SW480 (cell line): ENCODE measurements at regions not wholly inside any gene's neighbourhood (a gene's known extent, or its start where the extent isn't known, plus 50 kb on each side); places are given as distances from the start of the nearest gene placed in this dataset.

Source experiments
- DNase-seq: peaks from one replicate; pipeline ENCODE4 v3.0.0-alpha.2; 2016; ENCODE audit warnings: low spot score

DNA sequence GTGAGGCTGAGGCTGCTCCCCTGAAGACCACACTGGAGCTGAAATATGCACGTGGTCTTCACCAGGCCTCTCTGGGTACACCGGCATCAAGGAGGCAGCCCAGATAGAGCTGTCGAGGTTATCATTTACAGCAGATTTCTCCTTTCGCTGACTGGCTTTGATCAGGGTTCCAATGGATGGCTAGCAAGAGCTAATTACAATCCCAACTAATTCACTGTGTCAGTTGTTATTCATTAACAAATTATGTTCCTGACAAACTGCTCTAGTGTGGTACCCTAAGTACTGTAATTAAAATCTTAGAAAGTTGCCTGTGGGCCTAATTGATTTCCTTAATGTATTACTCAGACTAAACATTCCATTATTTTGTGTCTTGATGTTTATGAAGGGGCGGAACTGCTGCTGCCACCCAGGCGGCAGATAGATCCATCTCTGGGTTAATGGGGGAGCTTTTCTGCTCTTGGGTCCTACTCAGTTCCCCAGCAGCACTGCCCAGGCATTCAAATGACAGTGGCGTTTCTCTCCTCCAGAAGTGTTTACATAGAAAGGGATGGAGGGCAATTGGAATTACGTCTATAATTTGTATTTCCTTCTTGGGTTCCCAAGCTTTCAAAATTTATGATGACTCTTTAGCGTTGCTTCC is 71.7 kb upstream of the RAD23B start:
- DNase-seq: no peak

DNA sequence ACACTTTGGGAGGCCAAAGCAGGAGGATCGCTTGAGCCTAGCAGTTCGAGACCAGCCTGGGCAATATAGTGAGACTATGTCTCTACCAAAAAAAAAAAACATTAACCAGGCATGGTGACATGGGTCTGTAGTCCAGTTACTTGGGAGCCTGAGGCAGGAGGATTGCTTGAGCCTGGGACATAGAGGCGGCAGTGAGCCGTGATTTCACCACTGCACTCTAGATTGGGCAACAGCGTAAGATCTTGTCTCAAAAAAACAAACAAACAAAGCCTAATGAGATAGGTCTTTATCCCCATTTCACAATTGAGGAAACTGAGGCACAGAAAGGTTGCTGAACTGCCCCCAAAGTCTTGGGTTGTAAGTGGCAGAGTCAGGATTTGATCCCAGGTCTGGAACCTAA is 70.5 kb upstream of the RAD23B start:
- no peak for DNase-seq

DNA sequence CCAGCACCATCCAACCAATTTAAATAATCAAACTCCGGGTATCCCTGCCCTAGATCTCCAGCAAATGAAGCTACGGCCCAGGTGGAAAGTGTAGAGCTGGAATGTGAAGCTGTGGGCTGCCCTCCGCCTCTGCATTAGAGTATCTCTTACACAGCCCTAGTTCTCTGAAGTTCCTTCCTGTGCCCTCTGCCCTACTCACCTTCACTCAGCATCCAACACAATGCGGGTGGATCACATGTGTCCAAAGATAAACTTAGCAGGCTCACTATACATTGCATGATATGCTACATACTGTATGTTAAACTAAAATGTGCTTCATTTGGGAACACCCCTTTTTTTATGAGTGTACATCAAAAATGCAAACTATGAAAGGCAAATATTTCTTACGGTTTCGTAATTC is 70.0 kb upstream of the RAD23B start:
- peak; percentile 80 for DNase-seq

DNA sequence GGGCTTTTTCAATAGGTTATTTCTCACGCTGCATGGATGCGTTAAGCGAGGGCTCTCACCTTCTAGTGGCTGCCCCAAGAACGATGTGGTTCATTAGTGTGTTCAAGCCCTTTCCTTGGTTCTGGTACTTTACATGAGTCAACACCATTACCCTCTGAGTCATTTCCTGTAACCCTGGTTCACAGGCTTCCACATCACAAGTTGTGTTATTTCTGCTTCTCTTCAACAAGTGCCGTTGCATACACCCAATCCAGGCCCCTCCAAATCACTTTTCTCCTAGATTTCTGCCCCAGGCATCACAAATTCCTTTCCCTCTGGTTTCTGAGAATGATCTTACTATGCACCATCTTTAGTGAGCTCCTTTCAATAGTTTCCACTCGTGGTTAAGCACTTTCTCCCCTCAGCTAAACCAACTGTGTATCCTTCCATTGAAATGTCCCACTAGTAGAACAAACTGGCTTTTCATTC is 69.5 kb upstream of the RAD23B start:
- DNase-seq: peak; percentile 94

DNA sequence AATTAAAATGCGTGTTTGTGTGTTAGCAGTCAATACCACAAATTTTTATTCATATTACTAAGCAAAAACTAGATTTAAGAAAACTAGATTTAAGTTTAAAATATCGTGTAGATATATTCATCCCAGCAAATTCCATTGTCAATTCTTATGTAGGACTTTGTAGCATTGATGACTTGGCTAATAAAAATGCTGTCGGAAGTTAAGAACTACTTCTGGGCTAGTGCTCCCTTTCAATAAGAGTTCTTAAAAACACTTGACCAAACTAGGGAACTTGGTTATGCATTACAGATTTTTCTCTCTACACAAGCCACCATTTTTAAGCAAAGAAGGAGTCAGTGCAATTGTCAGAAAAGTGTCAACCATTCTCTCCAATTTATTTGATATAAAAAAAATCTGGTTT is 68.7 kb upstream of the RAD23B start:
- no peak for DNase-seq

DNA sequence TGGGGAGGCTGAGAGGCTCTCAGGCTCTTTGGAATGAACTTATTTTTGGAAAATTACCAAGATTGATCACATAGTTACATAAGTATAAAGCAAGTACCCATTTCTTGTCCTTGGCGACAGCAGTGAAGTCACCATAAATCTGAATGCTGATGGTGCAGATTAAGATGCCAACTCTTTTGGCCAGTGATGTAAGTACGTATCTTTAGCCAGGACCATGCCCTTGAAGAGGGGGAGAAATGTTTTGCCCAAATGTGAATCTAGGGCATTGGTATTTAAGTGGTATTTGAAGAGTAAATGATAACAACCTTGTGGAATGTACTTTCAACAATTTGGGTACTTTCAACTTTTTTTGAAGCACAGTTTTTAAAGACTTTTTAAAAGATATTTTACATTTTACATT is 68.2 kb upstream of the RAD23B start:
- DNase-seq: no peak

DNA sequence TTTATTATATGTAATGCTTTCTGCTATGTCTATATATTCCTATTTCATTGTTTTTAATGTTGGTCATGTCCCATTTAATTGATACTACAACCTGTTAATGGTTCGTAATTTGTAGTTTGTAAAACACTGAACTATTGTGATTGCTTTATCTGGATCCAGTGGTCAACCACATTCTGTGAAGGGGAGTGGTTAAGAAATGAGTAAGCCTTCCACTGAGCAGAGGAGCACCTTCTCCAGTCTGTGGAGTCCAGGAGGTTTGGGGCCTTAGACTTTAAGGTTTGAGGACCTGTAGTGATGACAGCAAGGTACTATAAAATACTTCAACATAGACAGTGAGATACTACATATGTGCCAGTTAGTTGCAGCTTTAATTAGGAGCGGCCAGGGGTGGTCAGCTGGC is 67.7 kb upstream of the RAD23B start:
- no peak for DNase-seq

DNA sequence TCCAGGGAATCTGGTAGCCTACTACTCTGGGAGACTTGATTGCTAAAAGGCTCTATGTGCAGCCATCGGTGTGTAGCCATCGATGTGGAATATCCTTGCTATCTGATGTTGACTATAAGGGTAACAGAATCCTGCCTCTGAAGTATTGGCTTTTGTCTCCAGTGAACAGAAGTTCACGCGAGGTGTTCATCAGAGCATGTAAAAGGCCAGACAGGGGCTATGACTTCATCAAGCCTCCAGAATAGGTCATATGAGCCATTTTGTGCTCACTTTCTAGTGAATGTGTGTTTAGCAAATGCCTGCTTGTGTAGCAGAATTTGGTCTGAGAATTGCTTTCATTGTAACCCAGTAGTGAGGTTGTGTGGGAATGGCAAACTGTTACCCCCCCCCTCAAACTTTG is 66.8 kb upstream of the RAD23B start:
- no peak for DNase-seq

DNA sequence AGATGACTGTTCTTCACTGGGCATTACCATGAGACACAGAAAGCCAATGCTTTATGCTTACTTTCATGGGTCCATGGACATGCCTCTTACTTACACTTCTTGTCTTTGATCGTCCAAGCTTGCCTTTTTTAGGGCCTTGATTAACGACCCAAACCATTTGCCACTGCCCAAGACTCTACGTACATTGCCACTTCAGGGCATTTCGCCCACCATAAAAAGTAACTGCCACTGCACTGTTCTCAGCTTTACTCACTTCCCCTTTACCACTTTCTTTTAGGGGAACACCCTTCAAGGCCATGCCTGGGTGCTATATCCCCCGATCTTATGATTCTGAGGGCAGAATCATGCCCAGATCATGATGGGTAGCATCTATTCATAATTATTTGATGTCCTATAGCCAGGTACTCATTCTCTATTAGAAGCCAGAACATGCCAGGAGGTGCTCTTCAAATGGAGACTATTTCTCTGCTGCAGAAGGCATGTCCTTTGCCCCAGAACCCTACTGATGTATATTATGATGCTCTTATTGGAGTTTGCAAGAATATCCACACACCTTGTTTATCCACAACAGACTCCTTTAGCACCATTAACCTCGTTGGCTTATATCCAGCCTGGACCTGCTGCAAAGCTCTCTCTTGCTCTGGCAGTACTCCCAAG is 64.1 kb upstream of the RAD23B start:
- DNase-seq: no peak

DNA sequence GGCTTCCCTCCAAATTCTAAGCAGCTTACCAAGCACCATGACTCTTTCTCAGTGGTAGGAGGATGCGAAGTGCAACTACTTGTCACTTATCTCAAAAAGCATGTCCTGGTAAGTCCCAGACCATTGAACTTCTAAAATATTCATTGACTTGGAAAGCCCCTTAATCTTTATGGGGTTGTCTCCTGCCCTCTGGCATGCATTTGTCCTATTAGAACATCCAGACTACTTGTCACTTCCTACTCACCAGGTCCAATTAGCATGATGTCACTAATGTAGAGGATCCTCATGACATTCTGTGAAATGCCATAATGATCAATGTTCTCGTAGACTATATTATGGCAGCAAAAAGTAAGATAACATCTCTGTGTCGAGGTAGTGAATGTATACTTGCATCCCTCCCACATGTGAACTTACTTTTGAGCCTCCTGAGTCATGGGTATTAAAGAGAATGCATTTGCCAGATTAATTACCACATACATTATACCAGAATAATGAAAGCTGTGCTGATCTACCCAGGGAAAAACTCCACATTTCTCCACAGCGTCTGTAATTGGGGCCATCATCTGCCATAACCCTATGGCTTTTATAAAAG is 63.5 kb upstream of the RAD23B start:
- no peak for DNase-seq

DNA sequence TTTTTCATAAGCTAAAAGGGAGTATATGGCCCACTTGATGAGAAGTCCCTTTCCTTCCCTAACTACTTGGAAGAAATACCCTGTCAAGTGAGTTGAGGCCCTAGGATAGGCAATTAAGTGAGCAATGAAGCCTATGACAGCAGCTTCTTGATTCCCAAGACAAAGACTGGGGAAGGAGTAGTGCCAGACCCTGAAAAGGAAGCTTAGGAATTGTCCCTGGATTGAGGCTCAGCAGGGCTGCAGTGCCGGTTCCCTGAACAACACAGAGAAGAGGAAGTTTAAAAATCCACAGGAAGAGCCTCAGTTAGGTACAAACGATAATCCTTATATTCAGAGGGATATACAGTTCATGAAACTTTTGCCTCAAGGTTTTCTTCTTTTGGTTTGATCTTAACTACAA is 61.8 kb upstream of the RAD23B start:
- no peak for DNase-seq

DNA sequence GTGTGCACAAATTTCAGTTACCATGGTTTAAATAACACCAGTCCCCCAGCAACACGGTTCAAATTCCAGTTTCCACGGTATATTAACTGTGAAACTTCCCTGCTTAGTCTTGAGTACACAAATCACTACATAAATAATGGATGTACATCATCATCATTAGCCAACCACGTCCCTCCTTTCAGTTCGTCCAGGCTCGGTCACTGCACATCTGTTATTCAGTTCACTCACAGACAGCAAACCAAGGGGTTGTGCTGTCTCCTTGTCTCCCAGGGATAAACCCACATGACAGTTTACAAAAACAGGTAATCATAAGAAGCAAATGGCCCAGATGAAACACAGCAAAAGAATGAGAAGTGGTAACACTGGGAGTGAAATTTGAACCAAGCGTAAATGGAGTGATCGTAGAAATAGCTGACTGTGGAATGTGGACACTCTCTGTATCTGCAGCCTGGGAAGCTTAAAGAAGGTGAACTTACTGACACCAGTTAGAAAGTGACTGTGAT is 61.0 kb upstream of the RAD23B start:
- DNase-seq: no peak

DNA sequence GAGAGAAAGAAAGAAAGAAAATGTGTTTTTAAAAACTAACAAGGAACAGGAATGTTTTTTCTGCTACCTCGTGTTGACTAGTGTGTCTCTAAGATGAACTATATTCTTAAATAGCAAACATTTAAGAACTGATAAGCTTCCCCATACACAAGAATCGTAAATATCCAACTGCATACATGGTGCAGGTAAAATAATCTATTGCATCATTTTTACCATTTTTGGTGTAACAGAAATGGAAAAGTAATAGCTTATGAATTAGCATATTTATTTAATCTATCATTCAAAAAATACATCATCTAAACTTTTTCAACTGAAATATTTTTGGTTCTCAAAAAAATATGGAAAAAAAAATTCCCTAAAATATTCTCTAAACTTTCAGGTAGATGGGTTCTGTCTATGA is 59.7 kb upstream of the RAD23B start:
- no peak for DNase-seq

DNA sequence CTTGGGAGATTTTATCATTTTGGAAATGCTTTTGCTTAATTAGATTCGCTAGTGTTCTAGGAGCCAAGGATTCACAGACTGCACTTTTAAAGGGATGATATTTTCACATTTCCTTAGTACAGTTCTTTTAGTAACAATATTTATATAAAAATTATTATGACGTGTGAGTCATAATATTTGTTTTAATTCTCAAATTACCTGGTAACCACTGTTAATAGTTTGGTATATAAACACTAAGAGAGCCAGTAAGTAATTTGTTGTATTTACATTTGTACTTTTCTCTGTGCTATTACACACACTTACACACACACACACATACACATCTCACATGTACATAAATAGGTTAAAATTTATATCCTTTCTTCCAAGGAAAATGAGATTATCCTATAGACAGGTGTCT is 58.8 kb upstream of the RAD23B start:
- no peak for DNase-seq

DNA sequence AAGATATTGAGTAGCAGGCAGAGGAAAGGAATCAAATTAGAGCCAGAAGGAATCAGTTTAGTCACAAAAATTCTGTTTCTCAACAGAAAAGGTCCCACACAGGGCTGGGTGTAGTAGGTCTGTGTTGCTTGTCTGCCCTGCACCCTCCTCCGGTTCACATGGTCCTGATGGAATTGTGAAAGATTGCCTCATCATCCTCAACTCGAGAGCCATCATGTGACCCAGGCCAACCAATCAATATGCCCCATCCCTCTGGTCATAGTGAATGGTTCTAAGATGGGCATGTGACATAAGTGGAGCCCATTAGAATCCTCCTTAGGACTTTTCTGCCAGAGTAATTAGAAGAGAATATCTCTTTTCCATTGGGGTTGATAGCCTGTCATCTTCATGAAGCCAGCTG is 56.7 kb upstream of the RAD23B start:
- DNase-seq: no peak

DNA sequence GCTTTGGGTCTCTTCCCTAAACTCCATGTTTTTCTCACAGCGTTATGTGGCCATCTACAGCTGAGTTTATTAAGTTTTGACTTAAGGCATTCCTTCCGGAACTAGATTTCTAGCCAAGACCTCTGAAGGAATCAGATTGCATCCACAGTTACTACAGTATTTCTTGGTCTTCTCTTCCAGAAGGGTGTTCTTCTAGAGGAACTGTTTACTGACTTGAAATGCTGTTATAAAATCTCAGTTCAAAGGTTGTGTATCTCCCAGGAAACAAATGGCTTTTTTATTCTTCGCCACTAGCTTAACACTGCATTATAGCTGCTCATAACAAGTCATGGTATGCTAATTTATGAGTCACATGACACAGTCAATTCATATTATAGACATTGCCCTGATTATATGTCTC is 55.3 kb upstream of the RAD23B start:
- DNase-seq: no peak

DNA sequence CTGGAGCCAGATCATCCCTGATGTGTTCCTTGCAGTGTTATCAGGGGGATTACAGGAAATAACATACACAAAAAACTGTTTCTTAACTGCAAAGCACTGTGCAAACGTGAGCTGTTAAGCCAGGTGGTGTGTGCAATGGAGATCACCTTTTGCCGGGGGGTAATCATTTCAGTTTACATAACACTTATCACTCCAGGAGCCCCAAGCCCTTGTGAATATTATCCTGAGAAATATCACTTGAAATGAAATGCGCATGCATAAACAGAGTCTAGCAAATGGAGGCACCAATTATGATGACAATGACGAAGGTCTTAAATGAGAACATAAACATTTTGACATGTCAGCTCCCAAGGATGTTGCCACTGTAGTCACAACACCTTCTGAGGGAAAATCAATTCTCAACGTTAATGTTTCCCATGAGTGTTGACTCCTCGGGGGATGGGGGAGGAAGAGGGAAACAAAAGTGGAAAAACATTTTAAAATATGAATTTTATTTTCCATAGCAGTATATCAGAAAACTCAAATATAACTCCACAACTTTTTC is 54.5 kb upstream of the RAD23B start:
- no peak for DNase-seq

DNA sequence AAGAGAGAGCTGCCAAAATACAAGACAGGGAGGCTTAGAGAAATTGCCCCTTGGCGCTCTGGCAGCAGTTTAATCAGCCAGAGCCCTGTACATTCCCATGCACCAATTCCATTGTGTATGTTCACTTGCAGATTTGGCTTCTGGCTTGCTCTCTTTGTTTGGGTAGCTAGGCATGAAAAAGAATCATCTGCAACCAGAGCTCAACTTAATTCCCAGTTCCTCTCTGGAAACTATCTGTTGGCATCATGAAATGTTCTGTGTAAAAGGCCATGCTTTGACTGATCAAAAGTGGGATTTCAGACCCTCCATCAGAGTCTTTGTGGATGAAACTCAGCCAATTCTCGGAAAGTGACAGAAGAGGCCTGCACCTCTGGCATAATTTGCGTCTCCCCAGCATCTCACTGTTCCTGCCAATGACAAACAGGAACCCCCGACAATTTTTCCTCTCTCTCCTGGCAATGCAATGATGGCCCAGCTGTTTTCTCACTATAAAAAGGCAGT is 53.8 kb upstream of the RAD23B start:
- no peak for DNase-seq
